ENCODE measurements at regions not wholly inside any gene's neighbourhood (a gene's known extent, or its start where the extent isn't known, plus 50 kb on each side); places are given as distances from the start of the nearest gene placed in this dataset.
"Not testable (repeated sequence)": the region's sequence is repeated elsewhere in the genome, so short reads cannot be mapped to it uniquely, and the experiment has no call there.

GRCh38 chr5:158010831-158011230 lies 151.9 kb upstream of the CLINT1 start:
- DNase-seq (ENCODE audit: extremely low read depth in 1 of 2, low read depth in 1 of 2): no peak

- DNase-seq (ENCODE audit: extremely low read depth in 1 of 2, low read depth in 1 of 2): no peak
Observed at GRCh38 chr5:158007336-158007735, 148.4 kb upstream of the CLINT1 start.

GRCh38 chr5:157999696-158000095 lies 140.8 kb upstream of the CLINT1 start:
- no peak for DNase-seq (ENCODE audit: extremely low read depth in 1 of 2, low read depth in 1 of 2)

- no peak for DNase-seq (ENCODE audit: extremely low read depth in 1 of 2, low read depth in 1 of 2)
Observed at GRCh38 chr5:157997991-157998504, 139.1 kb upstream of the CLINT1 start.

GRCh38 chr5:157994906-157995519 lies 136.1 kb upstream of the CLINT1 start:
- DNase-seq (ENCODE audit: extremely low read depth in 1 of 2, low read depth in 1 of 2): peak in 1 of 2 donors; percentile 8

GRCh38 chr5:157993986-157994691 lies 135.2 kb upstream of the CLINT1 start:
- no peak for DNase-seq (ENCODE audit: extremely low read depth in 1 of 2, low read depth in 1 of 2)

- no peak for DNase-seq (ENCODE audit: extremely low read depth in 1 of 2, low read depth in 1 of 2)
Observed at GRCh38 chr5:157993201-157993600, 134.3 kb upstream of the CLINT1 start.

- DNase-seq (ENCODE audit: extremely low read depth in 1 of 2, low read depth in 1 of 2): no peak
Observed at GRCh38 chr5:157990583-157991181, 131.7 kb upstream of the CLINT1 start.

- no peak for DNase-seq (ENCODE audit: extremely low read depth in 1 of 2, low read depth in 1 of 2)
Observed at GRCh38 chr5:157989296-157989695, 130.4 kb upstream of the CLINT1 start.

- no peak for DNase-seq (ENCODE audit: extremely low read depth in 1 of 2, low read depth in 1 of 2)
Observed at GRCh38 chr5:157987259-157987658, 128.3 kb upstream of the CLINT1 start.

- no peak for DNase-seq (ENCODE audit: extremely low read depth in 1 of 2, low read depth in 1 of 2)
Observed at GRCh38 chr5:157986431-157986990, 127.6 kb upstream of the CLINT1 start.

- no peak for DNase-seq (ENCODE audit: extremely low read depth in 1 of 2, low read depth in 1 of 2)
Observed at GRCh38 chr5:157984611-157985010, 125.7 kb upstream of the CLINT1 start.

- no peak for DNase-seq (ENCODE audit: extremely low read depth in 1 of 2, low read depth in 1 of 2)
Observed at GRCh38 chr5:157983906-157984551, 125.1 kb upstream of the CLINT1 start.

- no peak for DNase-seq (ENCODE audit: extremely low read depth in 1 of 2, low read depth in 1 of 2)
Observed at GRCh38 chr5:157978061-157978460, 119.1 kb upstream of the CLINT1 start.

GRCh38 chr5:157976429-157976828 lies 117.5 kb upstream of the CLINT1 start:
- no peak for DNase-seq (ENCODE audit: extremely low read depth in 1 of 2, low read depth in 1 of 2)

GRCh38 chr5:157972579-157972978 lies 113.6 kb upstream of the CLINT1 start:
- DNase-seq (ENCODE audit: extremely low read depth in 1 of 2, low read depth in 1 of 2): no peak

- DNase-seq (ENCODE audit: extremely low read depth in 1 of 2, low read depth in 1 of 2): no peak
Observed at GRCh38 chr5:157971571-157972216, 112.7 kb upstream of the CLINT1 start.

- DNase-seq (ENCODE audit: extremely low read depth in 1 of 2, low read depth in 1 of 2): not testable (repeated sequence)
Observed at GRCh38 chr5:157968570-157968969, 109.6 kb upstream of the CLINT1 start.

GRCh38 chr5:157965989-157966388 lies 107.0 kb upstream of the CLINT1 start:
- DNase-seq (ENCODE audit: extremely low read depth in 1 of 2, low read depth in 1 of 2): no peak

- no peak for DNase-seq (ENCODE audit: extremely low read depth in 1 of 2, low read depth in 1 of 2)
Observed at GRCh38 chr5:157965040-157965678, 106.2 kb upstream of the CLINT1 start.

All from stimulated activated CD8-positive, alpha-beta memory T cell treated with anti-CD3 and anti-CD28 coated beads, Interleukin-7, amount 100 ng/mL, for 48 hours (primary cell).